Activated CD4-positive, alpha-beta T cell treated with anti-CD3 and anti-CD28 coated beads, Interleukin-2, amount 50 U/mL, for 16 hours (primary cell): ENCODE measurements at regions not wholly inside any gene's neighbourhood (a gene's known extent, or its start where the extent isn't known, plus 50 kb on each side); places are given as distances from the start of the nearest gene placed in this dataset.

ENCODE experiments used
- DNase-seq: peaks from one replicate; pipeline ENCODE4 v3.0.0-alpha.2; 2020

GRCh38 chr16:50469121-50469743 lies 79.0 kb upstream of the NKD1 start:
- no peak for DNase-seq

- DNase-seq: no peak
Measured at GRCh38 chr16:50468749-50469078, 79.5 kb upstream of the NKD1 start.

GRCh38 chr16:50467943-50468748 lies 80.0 kb upstream of the NKD1 start:
- no peak for DNase-seq

- DNase-seq: no peak
Measured at GRCh38 chr16:50467559-50467942, 80.6 kb upstream of the NKD1 start.

- no peak for DNase-seq
Measured at GRCh38 chr16:50466170-50466569, 82.0 kb upstream of the NKD1 start.

- no peak for DNase-seq
Measured at GRCh38 chr16:50464325-50465290, 83.6 kb upstream of the NKD1 start.

- DNase-seq: no peak
Measured at GRCh38 chr16:50463581-50464324, 84.4 kb upstream of the NKD1 start.

- no peak for DNase-seq
Measured at GRCh38 chr16:50462793-50463507, 85.2 kb upstream of the NKD1 start.

GRCh38 chr16:50461400-50461760 lies 86.8 kb upstream of the NKD1 start:
- DNase-seq: no peak

GRCh38 chr16:50460538-50461399 lies 87.4 kb upstream of the NKD1 start:
- DNase-seq: no peak

- DNase-seq: no peak
Measured at GRCh38 chr16:50459496-50460080, 88.6 kb upstream of the NKD1 start.

GRCh38 chr16:50458667-50459495 lies 89.3 kb upstream of the NKD1 start:
- no peak for DNase-seq

- no peak for DNase-seq
Measured at GRCh38 chr16:50457979-50458491, 89.2 kb upstream of the BRD7 start.

- DNase-seq: peak; percentile 29
Measured at GRCh38 chr16:50457423-50457822, 88.6 kb upstream of the BRD7 start.

- no peak for DNase-seq
Measured at GRCh38 chr16:50455288-50455845, 86.6 kb upstream of the BRD7 start.

GRCh38 chr16:50453446-50453845 lies 84.7 kb upstream of the BRD7 start:
- DNase-seq: no peak

- DNase-seq: no peak
Measured at GRCh38 chr16:50451951-50452508, 83.2 kb upstream of the BRD7 start.

- no peak for DNase-seq
Measured at GRCh38 chr16:50450957-50451356, 82.2 kb upstream of the BRD7 start.

- DNase-seq: no peak
Measured at GRCh38 chr16:50449800-50450199, 81.0 kb upstream of the BRD7 start.
